ENCODE measurements at regions not wholly inside any gene's neighbourhood (a gene's known extent, or its start where the extent isn't known, plus 50 kb on each side); places are given as distances from the start of the nearest gene placed in this dataset.
"Not testable (repeated sequence)": the region's sequence is repeated elsewhere in the genome, so short reads cannot be mapped to it uniquely, and the experiment has no call there.

DNA sequence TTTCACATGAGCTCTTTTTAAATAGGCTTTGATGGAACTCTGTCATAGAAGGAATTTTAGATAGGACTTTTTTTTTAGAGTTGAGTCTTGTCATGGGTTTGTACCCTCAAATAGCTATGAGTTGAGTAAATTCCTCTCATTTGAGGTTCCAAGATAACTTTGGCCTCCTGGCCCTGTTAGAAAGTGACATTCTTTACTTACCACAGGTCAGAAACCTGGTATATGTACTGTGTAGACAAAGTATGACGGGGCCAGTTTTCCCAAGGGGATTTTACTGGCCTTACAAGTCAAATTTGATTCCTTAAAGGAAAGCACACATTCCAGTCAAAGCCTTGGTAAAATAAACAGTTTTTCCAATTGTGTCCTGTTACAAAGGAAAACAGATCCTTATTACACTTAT lies 729.3 kb upstream of the LUZP2 start:
- no peak overlapping the region for H3K9ac ChIP-seq (ENCODE audit: low read length)
- no peak overlapping the region for H3K4me3 ChIP-seq (ENCODE audit: low read length)
- H3K36me3 ChIP-seq (ENCODE audit: control insufficient read depth, insufficient read depth, low read length) = no peaks in the 10 kb centered on the region
- H3K4me1 ChIP-seq (ENCODE audit: control insufficient read depth, insufficient read depth, low read length) = no peaks in the 10 kb centered on the region
- no peaks in the 10 kb centered on the region for H3K27me3 ChIP-seq (ENCODE audit: control insufficient read depth, insufficient read depth, low read length)
- H3K9me3 ChIP-seq (ENCODE audit: control insufficient read depth, low read length) = no peaks in the 10 kb centered on the region

DNA sequence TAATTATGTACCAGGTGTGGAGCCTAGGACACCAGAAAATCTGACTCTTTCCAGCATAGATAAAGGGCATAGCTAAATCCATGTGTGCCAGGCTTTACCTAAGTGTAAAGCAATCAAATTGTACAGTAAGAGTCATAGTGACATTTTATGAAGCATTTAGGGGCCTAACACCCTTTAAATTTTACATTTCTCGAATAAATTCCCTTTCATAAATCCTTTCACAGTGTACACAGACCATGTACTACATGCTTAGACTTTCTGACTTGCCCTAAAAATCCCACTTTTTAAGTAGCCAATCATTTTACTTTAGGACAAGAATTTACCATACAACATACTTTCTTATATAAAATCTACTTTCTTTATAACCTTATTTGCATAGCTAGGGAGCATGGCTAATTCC lies 727.6 kb upstream of the LUZP2 start:
- H3K4me3 ChIP-seq (ENCODE audit: low read length) = no peak overlapping the region
- no peak overlapping the region for H3K9ac ChIP-seq (ENCODE audit: low read length)
- no peaks in the 10 kb centered on the region for H3K36me3 ChIP-seq (ENCODE audit: control insufficient read depth, insufficient read depth, low read length)
- no peaks in the 10 kb centered on the region for H3K27me3 ChIP-seq (ENCODE audit: control insufficient read depth, insufficient read depth, low read length)
- no peaks in the 10 kb centered on the region for H3K9me3 ChIP-seq (ENCODE audit: control insufficient read depth, low read length)
- H3K4me1 ChIP-seq (ENCODE audit: control insufficient read depth, insufficient read depth, low read length) = no peaks in the 10 kb centered on the region

- no peak overlapping the region for H3K9ac ChIP-seq (ENCODE audit: low read length)
- no peaks in the 10 kb centered on the region for H3K4me1 ChIP-seq (ENCODE audit: control insufficient read depth, insufficient read depth, low read length)
- H3K9me3 ChIP-seq (ENCODE audit: control insufficient read depth, low read length) = no peaks in the 10 kb centered on the region
- H3K4me3 ChIP-seq (ENCODE audit: low read length) = no peak overlapping the region
- no peaks in the 10 kb centered on the region for H3K36me3 ChIP-seq (ENCODE audit: control insufficient read depth, insufficient read depth, low read length)
- H3K27me3 ChIP-seq (ENCODE audit: control insufficient read depth, insufficient read depth, low read length) = no peaks in the 10 kb centered on the region
Observed at GRCh38 chr11:23772081-23772480, 724.8 kb upstream of the LUZP2 start.

- Histone ChIP-seq H3K9me3 (ENCODE audit: control insufficient read depth, low read length) (no peaks in the 10 kb centered on the region), H3K4me3 (ENCODE audit: low read length) (no peak overlapping the region), H3K36me3 (ENCODE audit: control insufficient read depth, insufficient read depth, low read length) (no peaks in the 10 kb centered on the region), H3K4me1 (ENCODE audit: control insufficient read depth, insufficient read depth, low read length) (no peaks in the 10 kb centered on the region), H3K9ac (ENCODE audit: low read length) (no peak overlapping the region), H3K27me3 (ENCODE audit: control insufficient read depth, insufficient read depth, low read length) (no peaks in the 10 kb centered on the region)
Observed at GRCh38 chr11:23778971-23779370, 717.9 kb upstream of the LUZP2 start.

- Histone ChIP-seq H3K9ac (ENCODE audit: low read length) (no peak overlapping the region), H3K4me1 (ENCODE audit: control insufficient read depth, insufficient read depth, low read length) (no peaks in the 10 kb centered on the region), H3K9me3 (ENCODE audit: control insufficient read depth, low read length) (no peaks in the 10 kb centered on the region), H3K27me3 (ENCODE audit: control insufficient read depth, insufficient read depth, low read length) (no peaks in the 10 kb centered on the region), H3K4me3 (ENCODE audit: low read length) (no peak overlapping the region), H3K36me3 (ENCODE audit: control insufficient read depth, insufficient read depth, low read length) (no peaks in the 10 kb centered on the region)
Observed at GRCh38 chr11:23780231-23780630, 716.6 kb upstream of the LUZP2 start.

DNA sequence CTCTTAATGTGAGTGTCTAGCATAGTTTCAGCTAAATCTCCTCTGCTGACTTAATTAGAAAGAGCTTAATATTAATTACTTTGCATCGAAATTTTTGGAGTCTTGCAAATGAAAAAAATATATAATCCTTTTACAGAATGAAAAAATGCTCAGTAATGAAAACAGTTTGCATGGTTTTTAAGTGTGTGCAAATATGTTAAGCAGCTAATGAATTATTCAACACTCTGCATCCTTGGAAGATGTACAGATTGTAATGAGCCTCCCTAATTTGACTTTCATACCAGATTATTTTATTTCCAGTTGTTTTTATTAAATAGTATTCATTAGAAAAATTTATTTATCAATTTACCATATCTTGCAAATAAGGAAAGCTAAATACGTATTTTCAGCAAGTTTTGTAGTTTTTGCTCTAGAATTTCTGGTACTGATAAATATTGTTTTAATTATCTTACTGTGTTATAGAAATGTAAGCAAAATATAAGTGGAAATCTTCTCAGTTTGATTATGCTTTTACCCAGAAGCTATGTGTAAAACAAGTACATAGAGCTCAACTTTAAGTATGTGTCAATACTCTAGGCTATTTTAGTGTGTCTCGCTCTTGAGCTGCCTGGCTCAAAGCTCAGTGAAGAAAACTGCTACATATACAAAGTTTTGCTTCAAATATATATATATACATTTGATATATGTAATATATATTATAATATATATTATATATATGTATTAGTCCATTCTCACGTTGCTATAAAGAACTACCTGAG lies 714.9 kb upstream of the LUZP2 start:
- Histone ChIP-seq H3K4me3 (ENCODE audit: low read length) (no peak overlapping the region), H3K9me3 (ENCODE audit: control insufficient read depth, low read length) (no peaks in the 10 kb centered on the region), H3K4me1 (ENCODE audit: control insufficient read depth, insufficient read depth, low read length) (peaks cover 6% of the 10 kb centered on the region), H3K27me3 (ENCODE audit: control insufficient read depth, insufficient read depth, low read length) (no peaks in the 10 kb centered on the region), H3K36me3 (ENCODE audit: control insufficient read depth, insufficient read depth, low read length) (no peaks in the 10 kb centered on the region), H3K9ac (ENCODE audit: low read length) (no peak overlapping the region)

DNA sequence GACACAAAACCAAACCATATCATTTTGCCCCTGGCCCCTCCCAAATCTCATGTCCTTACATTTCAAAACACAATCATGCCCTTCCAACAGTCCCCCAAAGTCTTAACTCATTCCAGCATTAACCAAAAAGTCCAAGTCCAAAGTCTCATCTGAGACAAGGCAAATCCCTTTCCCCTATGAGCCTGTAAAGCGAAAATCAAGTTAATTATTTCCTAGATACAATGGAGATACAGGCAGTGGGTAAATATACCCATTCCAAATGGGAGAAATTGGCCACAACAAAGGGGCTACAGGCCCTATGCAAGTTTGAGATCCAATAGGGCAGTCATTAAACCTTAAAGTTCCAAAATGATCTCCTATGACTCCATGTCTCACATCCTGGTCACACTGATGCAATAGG lies 709.9 kb upstream of the LUZP2 start:
- not testable (repeated sequence) for H3K27me3 ChIP-seq (ENCODE audit: control insufficient read depth, insufficient read depth, low read length); H3K9me3 ChIP-seq (ENCODE audit: control insufficient read depth, low read length)
- H3K4me1 ChIP-seq (ENCODE audit: control insufficient read depth, insufficient read depth, low read length) = peaks cover 19% of the 10 kb centered on the region

DNA sequence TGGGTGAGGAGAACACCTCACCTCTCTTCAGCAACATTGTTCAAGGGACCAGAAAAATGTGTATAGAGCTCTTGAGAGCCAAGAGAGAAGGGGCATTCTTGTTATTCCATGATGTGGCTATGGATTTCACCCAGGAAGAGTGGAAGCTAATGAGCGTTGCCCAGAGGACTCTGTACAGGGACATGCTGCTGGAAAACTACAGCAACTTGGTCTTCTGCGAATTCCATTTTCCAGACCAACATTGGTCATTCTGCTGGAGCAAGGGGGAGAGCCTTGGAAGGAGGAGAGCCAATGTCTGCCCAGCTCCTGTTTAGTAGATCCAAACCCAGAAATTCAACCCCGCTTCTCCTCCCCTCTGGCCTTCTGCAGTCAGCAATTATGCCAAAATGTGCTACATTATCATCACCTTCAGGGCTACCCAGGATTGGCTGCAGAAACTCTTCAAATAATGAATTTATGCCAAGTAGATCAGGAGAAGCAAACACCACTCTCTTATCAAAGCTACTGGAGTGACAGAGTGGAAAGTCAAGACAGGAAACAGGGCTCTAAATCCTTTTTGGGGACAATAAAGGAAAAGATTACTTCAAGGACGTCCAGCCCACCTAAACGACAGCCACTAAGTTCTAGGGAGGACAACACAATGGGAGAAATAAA lies 707.5 kb upstream of the LUZP2 start:
- Histone ChIP-seq H3K27me3 (ENCODE audit: control insufficient read depth, insufficient read depth, low read length) (no peaks in the 10 kb centered on the region), H3K4me3 (ENCODE audit: low read length) (no peak overlapping the region), H3K4me1 (ENCODE audit: control insufficient read depth, insufficient read depth, low read length) (peaks cover 19% of the 10 kb centered on the region), H3K36me3 (ENCODE audit: control insufficient read depth, insufficient read depth, low read length) (no peaks in the 10 kb centered on the region), H3K9ac (ENCODE audit: low read length) (no peak overlapping the region), H3K9me3 (ENCODE audit: control insufficient read depth, low read length) (no peaks in the 10 kb centered on the region)

More for the DNA sequence above, 709.9 kb upstream of the LUZP2 start:
- H3K36me3 ChIP-seq (ENCODE audit: control insufficient read depth, insufficient read depth, low read length); H3K9ac ChIP-seq (ENCODE audit: low read length); H3K4me3 ChIP-seq (ENCODE audit: low read length): not testable (repeated sequence)

DNA sequence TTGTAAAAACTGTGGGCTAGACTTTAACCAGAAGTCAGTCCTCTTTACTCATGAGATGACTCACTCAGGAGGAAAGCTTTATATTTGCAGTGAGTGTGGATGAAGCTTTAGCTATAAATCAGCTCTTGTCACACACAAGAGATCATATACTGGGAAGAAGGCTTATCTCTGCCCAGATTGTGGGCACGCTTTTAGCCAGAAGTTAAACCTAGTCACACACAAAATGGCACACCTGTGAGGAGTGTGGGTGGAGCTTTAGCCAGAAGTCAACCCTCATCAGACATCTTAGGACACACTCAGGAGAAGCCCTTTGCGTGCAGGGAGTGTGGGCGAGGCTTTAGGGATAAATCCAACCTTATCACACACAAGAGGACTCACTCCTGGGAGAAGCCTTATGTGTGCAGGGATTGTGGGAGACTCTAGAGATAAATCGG lies 706.9 kb upstream of the LUZP2 start:
- Histone ChIP-seq H3K4me3 (ENCODE audit: low read length) (no peak overlapping the region), H3K36me3 (ENCODE audit: control insufficient read depth, insufficient read depth, low read length) (no peaks in the 10 kb centered on the region)

GRCh38 chr11:23797624-23798419 lies 699.0 kb upstream of the LUZP2 start:
- Histone ChIP-seq H3K36me3 (ENCODE audit: control insufficient read depth, insufficient read depth, low read length) (no peaks in the 10 kb centered on the region), H3K9ac (ENCODE audit: low read length) (no peak overlapping the region), H3K9me3 (ENCODE audit: control insufficient read depth, low read length) (no peaks in the 10 kb centered on the region), H3K4me1 (ENCODE audit: control insufficient read depth, insufficient read depth, low read length) (no peaks in the 10 kb centered on the region), H3K27me3 (ENCODE audit: control insufficient read depth, insufficient read depth, low read length) (no peaks in the 10 kb centered on the region), H3K4me3 (ENCODE audit: low read length) (no peak overlapping the region)

More for the DNA sequence above, 706.9 kb upstream of the LUZP2 start:
- Histone ChIP-seq H3K27me3 (ENCODE audit: control insufficient read depth, insufficient read depth, low read length) (no peaks in the 10 kb centered on the region), H3K4me1 (ENCODE audit: control insufficient read depth, insufficient read depth, low read length) (peaks cover 19% of the 10 kb centered on the region), H3K9ac (ENCODE audit: low read length) (no peak overlapping the region), H3K9me3 (ENCODE audit: control insufficient read depth, low read length) (no peaks in the 10 kb centered on the region)

- not testable (repeated sequence) for H3K27me3 ChIP-seq (ENCODE audit: control insufficient read depth, insufficient read depth, low read length); H3K36me3 ChIP-seq (ENCODE audit: control insufficient read depth, insufficient read depth, low read length); H3K4me3 ChIP-seq (ENCODE audit: low read length); H3K9ac ChIP-seq (ENCODE audit: low read length); H3K9me3 ChIP-seq (ENCODE audit: control insufficient read depth, low read length); H3K4me1 ChIP-seq (ENCODE audit: control insufficient read depth, insufficient read depth, low read length)
Observed at GRCh38 chr11:23834306-23834705, 662.5 kb upstream of the LUZP2 start.

DNA sequence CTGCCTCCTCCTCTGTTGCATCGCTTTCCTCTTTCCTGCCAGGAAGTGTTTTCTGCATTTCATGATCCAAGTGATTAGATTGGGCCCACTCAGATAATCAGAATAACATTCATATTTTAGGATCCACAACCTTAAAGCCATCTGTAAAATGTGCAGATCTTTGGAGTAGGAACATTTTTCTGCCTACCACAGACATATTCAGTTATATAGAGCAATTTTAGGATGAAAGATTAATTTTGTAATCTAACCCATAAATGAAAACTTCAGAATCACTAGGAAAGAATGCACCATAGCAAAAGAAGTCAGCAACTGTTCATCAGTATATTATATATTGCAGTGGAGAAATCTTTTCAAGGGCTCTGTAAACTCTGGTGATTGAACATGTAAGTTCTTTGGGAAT lies 659.9 kb upstream of the LUZP2 start:
- no peak overlapping the region for H3K4me3 ChIP-seq (ENCODE audit: low read length)
- no peaks in the 10 kb centered on the region for H3K4me1 ChIP-seq (ENCODE audit: control insufficient read depth, insufficient read depth, low read length)
- H3K9me3 ChIP-seq (ENCODE audit: control insufficient read depth, low read length) = no peaks in the 10 kb centered on the region
- no peak overlapping the region for H3K9ac ChIP-seq (ENCODE audit: low read length)
- H3K27me3 ChIP-seq (ENCODE audit: control insufficient read depth, insufficient read depth, low read length) = no peaks in the 10 kb centered on the region
- H3K36me3 ChIP-seq (ENCODE audit: control insufficient read depth, insufficient read depth, low read length) = no peaks in the 10 kb centered on the region

Data from mucosa of stomach (tissue), 1 donor.